ENCODE measurements at regions not wholly inside any gene's neighbourhood (a gene's known extent, or its start where the extent isn't known, plus 50 kb on each side); places are given as distances from the start of the nearest gene placed in this dataset.

DNA sequence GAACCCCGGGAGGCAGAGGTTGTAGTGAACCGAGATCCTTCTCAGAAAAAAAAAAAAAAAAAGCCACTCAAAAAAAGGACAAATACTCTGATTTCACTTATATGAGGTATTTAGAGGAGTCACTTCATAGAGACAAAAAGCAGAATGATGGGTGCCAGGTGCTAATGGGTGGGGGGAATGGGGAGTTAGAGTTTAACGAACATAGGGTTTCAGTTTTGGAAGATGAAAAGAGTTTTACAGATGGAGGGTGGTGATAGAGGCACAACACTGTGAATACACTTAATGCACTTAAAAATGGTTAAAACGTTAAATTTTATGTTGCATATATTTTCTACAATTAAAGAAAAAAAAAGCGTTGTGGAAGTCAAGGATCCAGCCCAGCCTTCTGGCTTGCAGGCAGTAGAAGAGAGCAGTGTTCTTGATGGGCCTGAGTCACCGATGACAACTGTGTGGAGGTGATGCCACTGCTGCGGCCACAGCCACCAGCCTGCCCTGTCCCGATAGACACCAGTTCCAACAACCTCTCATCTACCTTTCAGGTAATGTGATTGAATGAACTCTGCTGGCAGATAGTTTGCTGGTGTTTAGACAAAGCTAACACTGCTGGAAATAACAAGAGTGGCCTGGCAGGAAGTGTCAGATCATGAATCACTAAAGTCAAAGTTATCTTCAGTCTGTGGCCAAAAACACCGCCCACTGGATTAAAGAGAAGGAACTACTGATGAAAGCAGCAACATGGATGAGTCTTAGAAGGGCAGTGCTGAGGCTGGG lies 49.9 kb upstream of the COX10 start:
- no peak overlapping the region for H3K4me3 ChIP-seq (ENCODE audit: low read depth, low read length)
- TF ChIP-seq, protein P1, sequence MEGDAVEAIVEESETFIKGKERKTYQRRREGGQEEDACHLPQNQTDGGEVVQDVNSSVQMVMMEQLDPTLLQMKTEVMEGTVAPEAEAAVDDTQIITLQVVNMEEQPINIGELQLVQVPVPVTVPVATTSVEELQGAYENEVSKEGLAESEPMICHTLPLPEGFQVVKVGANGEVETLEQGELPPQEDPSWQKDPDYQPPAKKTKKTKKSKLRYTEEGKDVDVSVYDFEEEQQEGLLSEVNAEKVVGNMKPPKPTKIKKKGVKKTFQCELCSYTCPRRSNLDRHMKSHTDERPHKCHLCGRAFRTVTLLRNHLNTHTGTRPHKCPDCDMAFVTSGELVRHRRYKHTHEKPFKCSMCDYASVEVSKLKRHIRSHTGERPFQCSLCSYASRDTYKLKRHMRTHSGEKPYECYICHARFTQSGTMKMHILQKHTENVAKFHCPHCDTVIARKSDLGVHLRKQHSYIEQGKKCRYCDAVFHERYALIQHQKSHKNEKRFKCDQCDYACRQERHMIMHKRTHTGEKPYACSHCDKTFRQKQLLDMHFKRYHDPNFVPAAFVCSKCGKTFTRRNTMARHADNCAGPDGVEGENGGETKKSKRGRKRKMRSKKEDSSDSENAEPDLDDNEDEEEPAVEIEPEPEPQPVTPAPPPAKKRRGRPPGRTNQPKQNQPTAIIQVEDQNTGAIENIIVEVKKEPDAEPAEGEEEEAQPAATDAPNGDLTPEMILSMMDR (IDR thresholded peaks at IDR 0.05; ENCODE audit: insufficient read depth, low read length, severe bottlenecking), result no peak
- FAIRE-seq (no peak), DNase-seq (ENCODE audit: low read depth) (peak; percentile 33)
- H3K36me3 ChIP-seq (ENCODE audit: control insufficient read depth, insufficient read depth, low read length), result no peaks in the 10 kb centered on the region
- H3K27me3 ChIP-seq (ENCODE audit: control insufficient read depth, insufficient read depth, low read length), result no peaks in the 10 kb centered on the region

All from bronchial epithelial cell (primary cell).